ENCODE measurements at regions not wholly inside any gene's neighbourhood (a gene's known extent, or its start where the extent isn't known, plus 50 kb on each side); places are given as distances from the start of the nearest gene placed in this dataset.
"Not testable (repeated sequence)": the region's sequence is repeated elsewhere in the genome, so short reads cannot be mapped to it uniquely, and the experiment has no call there.

DNA sequence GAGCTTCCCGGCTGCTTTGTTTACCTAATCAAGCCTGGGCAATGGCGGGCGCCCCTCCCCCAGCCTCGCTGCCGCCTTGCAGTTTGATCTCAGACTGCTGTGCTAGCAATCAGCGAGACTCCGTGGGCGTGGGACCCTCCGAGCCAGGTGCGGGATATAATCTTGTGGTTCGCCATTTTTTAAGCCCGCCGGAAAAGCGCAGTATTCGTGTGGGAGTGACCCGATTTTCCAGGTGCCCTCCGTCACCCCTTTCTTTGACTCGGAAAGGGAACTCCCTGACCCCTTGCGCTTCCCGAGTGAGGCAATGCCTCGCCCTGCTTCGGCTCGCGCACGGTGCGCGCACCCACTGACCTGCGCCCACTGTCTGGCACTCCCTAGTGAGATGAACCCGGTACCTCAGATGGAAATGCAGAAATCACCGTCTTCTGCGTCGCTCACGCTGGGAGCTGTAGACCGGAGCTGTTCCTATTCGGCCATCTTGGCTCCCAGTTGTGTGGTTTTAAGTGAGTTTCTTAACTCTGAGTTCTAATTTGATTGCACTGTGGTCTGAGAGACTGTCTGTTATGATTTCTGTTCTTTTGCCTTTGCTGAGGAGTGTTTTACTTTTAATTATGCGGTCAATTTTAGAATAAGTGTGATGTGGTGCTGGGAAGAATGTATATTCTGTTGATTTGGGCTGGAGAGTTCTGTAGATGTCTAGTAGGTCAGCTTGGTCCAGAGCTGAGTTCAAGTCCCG is 71.9 kb downstream of the ADCYAP1 start:
- intact Hi-C loops (cut with micrococcal nuclease); H3K36me3 Mint-ChIP-seq; H3K4me1 ChIP-seq (ENCODE audit: insufficient read depth, low read length); POLR2A ChIA-PET (ENCODE audit: partially characterized antibody); H3K4me3 ChIP-seq (ENCODE audit: low read length in 2 of 2); H3K36me3 ChIP-seq (ENCODE audit: insufficient read depth, low read length); DNase-seq; H3K27ac ChIP-seq (ENCODE audit: low read depth, low read length); H3K4me1 Mint-ChIP-seq; H3K27ac Mint-ChIP-seq; H3K27me3 ChIP-seq (ENCODE audit: insufficient read depth, low read length); H3K9me3 ChIP-seq (ENCODE audit: control insufficient read depth in 1 of 2, low read length in 2 of 2); CTCF ChIA-PET (ENCODE audit: partially characterized antibody): not testable (repeated sequence)
- H3K27me3 Mint-ChIP-seq, result peaks cover 5 to 10% of the 10 kb centered on the region in 2 donors
- H3K9me3 Mint-ChIP-seq, result peaks cover 0 to 26% (median 13%) of the 10 kb centered on the region in 8 donors
- H3K4me3 Mint-ChIP-seq, result peak overlapping the region in 1 of 8 donors; percentile 4

DNA sequence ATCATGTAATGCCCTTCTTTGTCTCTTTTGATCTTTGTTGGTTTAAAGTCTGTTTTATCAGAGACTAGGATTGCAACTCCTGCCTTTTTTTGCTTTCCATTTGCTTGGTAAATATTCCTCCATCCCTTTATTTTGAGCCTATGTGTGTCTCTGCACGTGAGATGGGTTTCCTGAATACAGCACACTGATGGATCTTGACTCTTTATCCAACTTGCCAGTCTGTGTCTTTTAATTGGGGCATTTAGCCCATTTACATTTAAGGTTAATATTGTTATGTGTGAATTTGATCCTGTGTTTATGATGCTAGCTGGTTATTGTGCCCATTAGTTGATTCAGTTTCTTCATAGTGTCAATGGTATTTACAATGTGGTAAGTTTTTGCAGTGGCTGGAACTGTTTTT is 72.7 kb downstream of the ADCYAP1 start:
- H3K27me3 ChIP-seq (ENCODE audit: insufficient read depth, low read length); H3K36me3 ChIP-seq (ENCODE audit: insufficient read depth, low read length); H3K27ac ChIP-seq (ENCODE audit: low read depth, low read length); CTCF ChIA-PET (ENCODE audit: partially characterized antibody); POLR2A ChIA-PET (ENCODE audit: partially characterized antibody); H3K4me3 Mint-ChIP-seq; H3K4me1 Mint-ChIP-seq; H3K9me3 ChIP-seq (ENCODE audit: control insufficient read depth in 1 of 2, low read length in 2 of 2); intact Hi-C loops (cut with micrococcal nuclease); H3K36me3 Mint-ChIP-seq; H3K4me1 ChIP-seq (ENCODE audit: insufficient read depth, low read length); H3K4me3 ChIP-seq (ENCODE audit: low read length in 2 of 2); DNase-seq; H3K27ac Mint-ChIP-seq: not testable (repeated sequence)
- peaks cover 0 to 26% (median 13%) of the 10 kb centered on the region in 8 donors for H3K9me3 Mint-ChIP-seq
- H3K27me3 Mint-ChIP-seq, result peaks cover 5 to 10% of the 10 kb centered on the region in 2 donors

DNA sequence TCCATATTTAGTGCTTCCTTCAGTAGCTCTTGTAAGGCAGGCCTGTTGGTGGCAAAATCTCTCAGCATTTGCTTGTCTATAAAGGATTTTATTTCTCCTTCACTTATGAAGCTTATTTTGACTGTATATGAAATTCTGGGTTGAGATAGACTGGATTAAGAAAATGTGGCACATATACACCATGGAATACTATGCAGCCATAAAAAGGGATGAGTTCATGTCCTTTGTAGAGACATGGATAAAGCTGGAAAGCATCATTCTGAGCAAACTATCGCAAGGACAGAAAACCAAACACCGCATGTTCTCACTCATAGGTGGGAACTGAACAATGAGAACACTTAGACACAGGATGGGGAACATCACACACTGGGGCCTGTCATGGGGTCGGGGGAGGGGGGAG is 73.1 kb downstream of the ADCYAP1 start:
- H3K36me3 Mint-ChIP-seq; H3K9me3 ChIP-seq (ENCODE audit: control insufficient read depth in 1 of 2, low read length in 2 of 2); H3K4me3 ChIP-seq (ENCODE audit: low read length in 2 of 2); CTCF ChIA-PET (ENCODE audit: partially characterized antibody); H3K4me3 Mint-ChIP-seq; H3K27ac Mint-ChIP-seq; H3K4me1 ChIP-seq (ENCODE audit: insufficient read depth, low read length); DNase-seq; H3K4me1 Mint-ChIP-seq; H3K27ac ChIP-seq (ENCODE audit: low read depth, low read length); intact Hi-C loops (cut with micrococcal nuclease); POLR2A ChIA-PET (ENCODE audit: partially characterized antibody); H3K36me3 ChIP-seq (ENCODE audit: insufficient read depth, low read length); H3K27me3 ChIP-seq (ENCODE audit: insufficient read depth, low read length): not testable (repeated sequence)
- H3K9me3 Mint-ChIP-seq, result peaks cover 0 to 26% (median 13%) of the 10 kb centered on the region in 8 donors
- H3K27me3 Mint-ChIP-seq, result peaks cover 5 to 10% of the 10 kb centered on the region in 2 donors

DNA sequence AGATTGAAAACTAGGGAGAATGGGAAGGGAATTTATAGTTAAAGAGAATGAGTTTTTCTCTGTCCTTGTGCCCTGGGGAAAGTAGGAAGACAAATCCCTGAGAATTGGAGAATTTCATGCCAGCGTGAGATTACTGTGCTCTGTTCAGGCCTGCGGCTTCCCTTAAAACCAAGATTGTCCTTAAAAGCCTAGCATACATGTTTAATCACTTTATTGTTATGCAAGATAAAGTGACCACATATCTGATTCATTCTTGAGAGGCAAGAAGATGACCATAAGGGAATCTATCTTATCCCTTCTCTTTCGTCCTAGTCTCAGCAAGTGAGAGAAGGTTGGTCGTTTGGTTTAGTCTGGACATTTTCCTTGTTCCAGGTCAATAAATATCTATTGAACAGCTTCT is 75.9 kb downstream of the ADCYAP1 start:
- Histone ChIP-seq H3K36me3 (ENCODE audit: insufficient read depth, low read length) (no peaks in the 10 kb centered on the region), H3K27ac (ENCODE audit: low read depth, low read length) (no peak overlapping the region), H3K27me3 (ENCODE audit: insufficient read depth, low read length) (no peaks in the 10 kb centered on the region), H3K9me3 (ENCODE audit: control insufficient read depth in 1 of 2, low read length in 2 of 2) (no peaks in the 10 kb centered on the region), H3K4me3 (ENCODE audit: low read length in 2 of 2) (no peak overlapping the region), H3K4me1 (ENCODE audit: insufficient read depth, low read length) (no peaks in the 10 kb centered on the region)
- intact Hi-C loops (cut with micrococcal nuclease), result no loop called here
- Mint-ChIP-seq H3K9me3 (peaks cover 0 to 24% (median 13%) of the 10 kb centered on the region in 8 donors), H3K27me3 (peaks cover 5 to 10% of the 10 kb centered on the region in 2 donors), H3K36me3 (no peaks in the 10 kb centered on the region), H3K27ac (no peak overlapping the region), H3K4me3 (no peak overlapping the region), H3K4me1 (no peaks in the 10 kb centered on the region)
- POLR2A ChIA-PET (ENCODE audit: partially characterized antibody), result no interaction called here
- CTCF ChIA-PET (ENCODE audit: partially characterized antibody), result no interaction called here
- no peak for DNase-seq

DNA sequence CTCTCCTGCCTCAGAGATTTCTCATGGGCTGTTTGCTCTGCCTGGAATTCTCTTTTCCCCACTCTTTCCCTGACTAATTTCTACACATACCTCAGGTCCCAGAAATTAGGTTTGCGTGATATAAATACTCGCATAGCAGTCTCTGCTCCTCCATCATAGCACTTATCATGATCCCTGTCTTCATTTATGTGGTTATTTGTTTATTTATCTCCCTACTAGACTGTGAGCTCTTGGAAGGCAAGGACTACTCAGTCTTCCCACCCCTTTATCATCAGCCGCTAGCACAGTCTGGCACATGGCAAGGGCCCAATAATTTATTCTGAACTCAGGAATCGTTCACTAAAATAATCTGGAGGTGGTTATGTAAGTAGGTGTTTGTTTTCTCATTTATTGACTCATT is 79.3 kb downstream of the ADCYAP1 start:
- CTCF ChIA-PET (ENCODE audit: partially characterized antibody), result interaction anchor here (0.7 kb wide), 1 partner anchor 23 kb away, joined by 3 read pairs; no protein-coding TSS in a partner anchor
- intact Hi-C loops (cut with micrococcal nuclease), result no loop called here
- Histone ChIP-seq H3K36me3 (ENCODE audit: insufficient read depth, low read length) (no peaks in the 10 kb centered on the region), H3K9me3 (ENCODE audit: control insufficient read depth in 1 of 2, low read length in 2 of 2) (no peaks in the 10 kb centered on the region), H3K27ac (ENCODE audit: low read depth, low read length) (no peak overlapping the region), H3K27me3 (ENCODE audit: insufficient read depth, low read length) (no peaks in the 10 kb centered on the region), H3K4me3 (ENCODE audit: low read length in 2 of 2) (no peak overlapping the region), H3K4me1 (ENCODE audit: insufficient read depth, low read length) (no peaks in the 10 kb centered on the region)
- H3K4me1 Mint-ChIP-seq, result no peaks in the 10 kb centered on the region
- DNase-seq, result no peak
- no peak overlapping the region for H3K4me3 Mint-ChIP-seq
- no peaks in the 10 kb centered on the region for H3K27me3 Mint-ChIP-seq
- POLR2A ChIA-PET (ENCODE audit: partially characterized antibody), result no interaction called here
- H3K9me3 Mint-ChIP-seq, result peaks cover 0 to 6% (median under 1%) of the 10 kb centered on the region in 8 donors
- H3K27ac Mint-ChIP-seq, result no peak overlapping the region
- no peaks in the 10 kb centered on the region for H3K36me3 Mint-ChIP-seq

DNA sequence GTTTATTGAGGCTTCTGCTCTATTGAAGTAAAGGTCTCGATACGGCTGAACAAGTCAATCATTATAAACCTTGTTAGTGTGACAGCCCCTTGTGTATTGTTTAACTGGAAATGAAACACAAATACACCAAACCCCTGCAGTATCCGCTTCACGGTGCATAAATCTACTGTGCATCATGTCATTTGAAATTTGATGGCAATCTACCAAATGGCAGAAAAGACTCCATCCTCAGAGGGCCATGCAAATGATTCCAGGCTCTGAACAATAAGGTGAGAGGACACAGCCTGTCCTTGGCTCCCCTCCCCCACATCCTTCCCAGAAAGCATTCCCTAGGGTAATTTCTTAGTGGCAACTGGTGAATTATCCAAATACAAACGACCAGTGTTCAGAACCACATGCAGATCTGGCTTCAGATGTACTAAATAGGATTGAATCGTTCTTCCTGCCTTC is 80.6 kb downstream of the ADCYAP1 start:
- intact Hi-C loops (cut with micrococcal nuclease), result no loop called here
- DNase-seq, result no peak

DNA sequence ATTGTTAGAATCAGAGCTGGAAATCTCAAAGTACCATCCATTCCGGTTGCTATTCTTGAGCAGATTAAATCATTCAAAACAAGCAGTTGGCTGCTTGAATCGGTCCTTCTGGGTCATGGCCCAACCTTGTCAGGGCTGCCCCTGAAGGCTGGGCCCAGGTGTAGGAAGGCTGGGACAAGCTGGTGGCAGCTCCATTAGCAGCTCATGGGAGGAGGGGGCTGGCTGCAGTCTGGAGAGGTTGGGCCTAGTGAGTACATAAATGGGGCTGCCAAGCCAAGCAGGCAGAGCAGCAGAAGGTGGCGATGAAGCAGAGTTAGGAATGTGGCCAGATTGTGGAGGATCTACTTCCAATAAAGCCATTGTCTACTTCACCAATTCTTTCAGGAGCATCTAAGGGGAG is 81.4 kb downstream of the ADCYAP1 start:
- Mint-ChIP-seq H3K4me1 (no peaks in the 10 kb centered on the region), H3K36me3 (no peaks in the 10 kb centered on the region), H3K9me3 (peaks cover 0 to 2% (median 0%) of the 10 kb centered on the region in 8 donors), H3K27ac (no peak overlapping the region), H3K4me3 (no peak overlapping the region), H3K27me3 (no peaks in the 10 kb centered on the region)
- ChIA-PET POLR2A (ENCODE audit: partially characterized antibody) (no interaction called here), CTCF (ENCODE audit: partially characterized antibody) (no interaction called here)
- Histone ChIP-seq H3K27ac (ENCODE audit: low read depth, low read length) (no peak overlapping the region), H3K36me3 (ENCODE audit: insufficient read depth, low read length) (no peaks in the 10 kb centered on the region), H3K4me1 (ENCODE audit: insufficient read depth, low read length) (no peaks in the 10 kb centered on the region), H3K27me3 (ENCODE audit: insufficient read depth, low read length) (no peaks in the 10 kb centered on the region), H3K4me3 (ENCODE audit: low read length in 2 of 2) (no peak overlapping the region), H3K9me3 (ENCODE audit: control insufficient read depth in 1 of 2, low read length in 2 of 2) (no peaks in the 10 kb centered on the region)
- intact Hi-C loops (cut with micrococcal nuclease), result no loop called here
- DNase-seq, result no peak

More for the DNA sequence above, 80.6 kb downstream of the ADCYAP1 start:
- Mint-ChIP-seq H3K9me3 (peaks cover 0 to 2% (median 0%) of the 10 kb centered on the region in 8 donors), H3K27me3 (no peaks in the 10 kb centered on the region), H3K27ac (no peak overlapping the region), H3K4me3 (no peak overlapping the region), H3K36me3 (no peaks in the 10 kb centered on the region), H3K4me1 (no peaks in the 10 kb centered on the region)
- no peak overlapping the region for H3K4me3 ChIP-seq (ENCODE audit: low read length in 2 of 2)
- H3K36me3 ChIP-seq (ENCODE audit: insufficient read depth, low read length), result no peaks in the 10 kb centered on the region
- H3K4me1 ChIP-seq (ENCODE audit: insufficient read depth, low read length), result no peaks in the 10 kb centered on the region
- ChIA-PET CTCF (ENCODE audit: partially characterized antibody) (no interaction called here), POLR2A (ENCODE audit: partially characterized antibody) (no interaction called here)
- H3K27ac ChIP-seq (ENCODE audit: low read depth, low read length), result no peak overlapping the region
- H3K27me3 ChIP-seq (ENCODE audit: insufficient read depth, low read length), result no peaks in the 10 kb centered on the region
- H3K9me3 ChIP-seq (ENCODE audit: control insufficient read depth in 1 of 2, low read length in 2 of 2), result no peaks in the 10 kb centered on the region
